SK-N-MC (cell line): ENCODE measurements at regions not wholly inside any gene's neighbourhood (a gene's known extent, or its start where the extent isn't known, plus 50 kb on each side); places are given as distances from the start of the nearest gene placed in this dataset.
A peak's percentile ranks its signal among the peaks of the same experiment; 100 is the strongest.
"Not testable (repeated sequence)": the region's sequence is repeated elsewhere in the genome, so short reads cannot be mapped to it uniquely, and the experiment has no call there.

Experiments
- DNase-seq: peaks from one replicate; pipeline ENCODE4 v3.0.0-alpha.2; 2011; ENCODE audit warnings: low read depth, low spot score
- H3K27ac ChIP-seq: fragments of 200-600 bp; sonication (generic); 2 replicates; pipeline ENCODE4 v1.5.1; 2016; ENCODE audit warnings: mixed run types
- H3K36me3 ChIP-seq: fragments of 200-600 bp; sonication (generic); 2 replicates; pipeline ENCODE4 v1.6.1; 2017; ENCODE audit warnings: antibody characterized with exemption, low read length, mixed read lengths; ENCODE audit not compliant: insufficient read depth
- H3K4me3 ChIP-seq: fragments of 200-600 bp; sonication (generic); 2 replicates; pipeline ENCODE4 v1.5.1; 2016
- H3K9ac ChIP-seq: fragments of 200-600 bp; sonication (generic); 2 replicates; pipeline ENCODE4 v1.8.0; 2017; ENCODE audit warnings: mixed run types, mixed read lengths; ENCODE audit not compliant: insufficient read length
- H3K9me3 ChIP-seq: fragments of 200-600 bp; sonication (generic); 2 replicates; pipeline ENCODE4 v1.6.1; 2017; ENCODE audit warnings: low read depth, mild to moderate bottlenecking, antibody characterized with exemption, low read length, moderate library complexity, mixed read lengths
- EZH2 ChIP-seq: fragments of 200-600 bp; sonication (generic); IDR thresholded peaks from one replicate; pipeline ENCODE4 v1.6.1; 2017; ENCODE audit warnings: antibody characterized with exemption
- FOXP2 ChIP-seq: optimal IDR thresholded peaks from 2 replicates; pipeline ENCODE3; 2011; ENCODE audit warnings: mild to moderate bottlenecking, moderate library complexity; ENCODE audit not compliant: insufficient read depth; ENCODE audit errors: extremely low read length, control extremely low read depth
- POLR2AphosphoS5 ChIP-seq: IDR thresholded peaks from 2 replicates; pipeline ENCODE4 v1.6.1; 2012; ENCODE audit warnings: mild to moderate bottlenecking, low read depth, low read length, borderline replicate concordance

- Histone ChIP-seq H3K36me3 (no peaks in the 10 kb centered on the region), H3K4me3 (no peak overlapping the region), H3K9me3 (no peaks in the 10 kb centered on the region), H3K27ac (no peak overlapping the region), H3K9ac (no peak overlapping the region)
- DNase-seq: no peak
- TF ChIP-seq POLR2AphosphoS5: no peak
- no peak for TF ChIP-seq FOXP2
- no peak for TF ChIP-seq EZH2
These were observed 599.6 kb upstream of the LCORL start for GRCh38 chr4:18621186-18621585.

GRCh38 chr4:18616720-18617119, 595.2 kb upstream of the LCORL start:
- no peak overlapping the region for H3K9ac ChIP-seq
- no peak for DNase-seq
- TF ChIP-seq EZH2 (no peak), FOXP2 (no peak), POLR2AphosphoS5 (no peak)
- H3K27ac ChIP-seq: no peak overlapping the region
- H3K9me3 ChIP-seq: no peaks in the 10 kb centered on the region
- no peak overlapping the region for H3K4me3 ChIP-seq
- H3K36me3 ChIP-seq: no peaks in the 10 kb centered on the region

- no peak for TF ChIP-seq EZH2
- no peak for TF ChIP-seq POLR2AphosphoS5
- no peak for TF ChIP-seq FOXP2
- Histone ChIP-seq H3K9ac (no peak overlapping the region), H3K36me3 (no peaks in the 10 kb centered on the region), H3K9me3 (no peaks in the 10 kb centered on the region), H3K4me3 (no peak overlapping the region), H3K27ac (peak overlapping the region; percentile 77)
- no peak for DNase-seq
These were observed 589.5 kb upstream of the LCORL start for GRCh38 chr4:18611026-18611425.

GRCh38 chr4:18608908-18609533, 587.5 kb upstream of the LCORL start:
- H3K36me3 ChIP-seq: no peaks in the 10 kb centered on the region
- no peaks in the 10 kb centered on the region for H3K9me3 ChIP-seq
- DNase-seq: peak; percentile 22
- 0 out of 2 replicates have a peak overlapping the region, but pooled peaks have one; percentile 31 for H3K27ac ChIP-seq
- H3K4me3 ChIP-seq: peak overlapping the region; percentile 38; the same call in 1 of the 2 replicates
- no peak overlapping the region for H3K9ac ChIP-seq
- TF ChIP-seq FOXP2 (no peak), POLR2AphosphoS5 (no peak), EZH2 (no peak)

- H3K27ac ChIP-seq, DNase-seq, H3K9ac ChIP-seq, H3K4me3 ChIP-seq, H3K36me3 ChIP-seq, H3K9me3 ChIP-seq: not testable (repeated sequence)
These were observed 581.1 kb upstream of the LCORL start for GRCh38 chr4:18602610-18603009.

- Histone ChIP-seq H3K27ac (no peak overlapping the region), H3K4me3 (peak overlapping the region; percentile 57), H3K9ac (peak overlapping the region; percentile 20), H3K9me3 (no peaks in the 10 kb centered on the region), H3K36me3 (no peaks in the 10 kb centered on the region)
- DNase-seq: peak; percentile 24
- TF ChIP-seq POLR2AphosphoS5 (no peak), FOXP2 (no peak), EZH2 (no peak)
These were observed 571.9 kb upstream of the LCORL start for GRCh38 chr4:18593297-18594002.

- TF ChIP-seq FOXP2 (no peak), EZH2 (no peak), POLR2AphosphoS5 (no peak)
- DNase-seq: no peak
- H3K9ac ChIP-seq: no peak overlapping the region
- H3K27ac ChIP-seq: no peak overlapping the region
- H3K36me3 ChIP-seq: no peaks in the 10 kb centered on the region
- H3K4me3 ChIP-seq: no peak overlapping the region
- H3K9me3 ChIP-seq: no peaks in the 10 kb centered on the region
These were observed 561.3 kb upstream of the LCORL start for GRCh38 chr4:18582841-18583240.

- H3K36me3 ChIP-seq: no peaks in the 10 kb centered on the region
- no peak overlapping the region for H3K4me3 ChIP-seq
- TF ChIP-seq EZH2: no peak
- TF ChIP-seq POLR2AphosphoS5: no peak
- no peak for DNase-seq
- no peak overlapping the region for H3K27ac ChIP-seq
- no peak overlapping the region for H3K9ac ChIP-seq
- H3K9me3 ChIP-seq: no peaks in the 10 kb centered on the region
These were observed 556.8 kb upstream of the LCORL start for GRCh38 chr4:18578307-18578706.

- Histone ChIP-seq H3K4me3 (no peak overlapping the region), H3K9ac (no peak overlapping the region), H3K27ac (no peak overlapping the region), H3K36me3 (no peaks in the 10 kb centered on the region), H3K9me3 (no peaks in the 10 kb centered on the region)
- TF ChIP-seq FOXP2: no peak
- TF ChIP-seq EZH2: no peak
- no peak for TF ChIP-seq POLR2AphosphoS5
- DNase-seq: no peak
These were observed 550.9 kb upstream of the LCORL start for GRCh38 chr4:18572481-18572880.
